HG02678 (cell line): ENCODE measurements at regions not wholly inside any gene's neighbourhood (a gene's known extent, or its start where the extent isn't known, plus 50 kb on each side); places are given as distances from the start of the nearest gene placed in this dataset.
"Not testable (repeated sequence)": the region's sequence is repeated elsewhere in the genome, so short reads cannot be mapped to it uniquely, and the experiment has no call there.

Experiments used
- ATAC-seq: cut with Tn5 transposase; IDR thresholded peaks from one replicate; pipeline ENCODE4 v1.9.1; 2021; ENCODE audit warnings: mild to moderate bottlenecking, moderate library complexity; ENCODE audit not compliant: unreplicated experiment

GRCh38 chr11:11722246-11722645 lies 100.4 kb upstream of the GALNT18 start:
- ATAC-seq: no peak

GRCh38 chr11:11718511-11718910 lies 96.7 kb upstream of the GALNT18 start:
- no peak for ATAC-seq

- no peak for ATAC-seq
These were observed 95.4 kb upstream of the GALNT18 start for GRCh38 chr11:11717064-11717725.

GRCh38 chr11:11715075-11715474 lies 93.3 kb upstream of the GALNT18 start:
- ATAC-seq: not testable (repeated sequence)

- no peak for ATAC-seq
These were observed 88.8 kb upstream of the GALNT18 start for GRCh38 chr11:11710556-11710955.

- ATAC-seq: no peak
These were observed 87.8 kb upstream of the GALNT18 start for GRCh38 chr11:11709447-11710239.

GRCh38 chr11:11708256-11708655 lies 86.5 kb upstream of the GALNT18 start:
- no peak for ATAC-seq

GRCh38 chr11:11706028-11706427 lies 84.2 kb upstream of the GALNT18 start:
- ATAC-seq: no peak

- no peak for ATAC-seq
These were observed 82.1 kb upstream of the GALNT18 start for GRCh38 chr11:11703885-11704284.

GRCh38 chr11:11701070-11701469 lies 79.3 kb upstream of the GALNT18 start:
- no peak for ATAC-seq

- ATAC-seq: no peak
These were observed 76.0 kb upstream of the GALNT18 start for GRCh38 chr11:11697796-11698195.

GRCh38 chr11:11691296-11692151 lies 69.7 kb upstream of the GALNT18 start:
- ATAC-seq: no peak

- ATAC-seq: no peak
These were observed 59.7 kb upstream of the GALNT18 start for GRCh38 chr11:11681536-11681935.

- ATAC-seq: no peak
These were observed 56.0 kb upstream of the GALNT18 start for GRCh38 chr11:11677672-11678356.

- no peak for ATAC-seq
These were observed 53.9 kb upstream of the GALNT18 start for GRCh38 chr11:11675671-11676181.

- no peak for ATAC-seq
These were observed 51.0 kb upstream of the GALNT18 start for GRCh38 chr11:11672789-11673188.

GRCh38 chr11:11672101-11672500 lies 50.3 kb upstream of the GALNT18 start:
- no peak for ATAC-seq
